Endodermal cell (in vitro differentiated cells): ENCODE measurements at regions not wholly inside any gene's neighbourhood (a gene's known extent, or its start where the extent isn't known, plus 50 kb on each side); places are given as distances from the start of the nearest gene placed in this dataset.

ENCODE experiments used
- DNase-seq: peaks from one replicate; pipeline ENCODE4 v3.0.0-alpha.2; 2017
- H3K27ac ChIP-seq: 2 replicates; pipeline ENCODE4 v1.5.1; 2013; ENCODE audit warnings: mild to moderate bottlenecking, low read depth, low read length, moderate library complexity
- H3K27me3 ChIP-seq: 2 replicates; pipeline ENCODE4 v1.6.1; 2013; ENCODE audit warnings: mild to moderate bottlenecking, low read length, moderate library complexity; ENCODE audit not compliant: insufficient read depth, control insufficient read depth, poor library complexity, severe bottlenecking
- H3K36me3 ChIP-seq: 2 replicates; pipeline ENCODE4 v1.7.0; 2013; ENCODE audit warnings: mild to moderate bottlenecking, low read length, moderate library complexity; ENCODE audit not compliant: control insufficient read depth, insufficient read depth
- H3K4me1 ChIP-seq: one replicate; pipeline ENCODE4 v1.7.0; 2013; ENCODE audit warnings: low read length; ENCODE audit not compliant: control insufficient read depth, insufficient read depth
- H3K4me3 ChIP-seq: 2 replicates; pipeline ENCODE4 v1.5.1; 2013; ENCODE audit warnings: mild to moderate bottlenecking, low read length, moderate library complexity
- H3K9ac ChIP-seq: 2 replicates; pipeline ENCODE4 v1.6.1; 2013; ENCODE audit warnings: mild to moderate bottlenecking, low read length, moderate library complexity; ENCODE audit not compliant: poor library complexity, severe bottlenecking; ENCODE audit errors: extremely low read depth
- H3K9me3 ChIP-seq: 2 replicates; pipeline ENCODE4 v1.6.1; 2013; ENCODE audit warnings: mild to moderate bottlenecking, low read length, moderate library complexity; ENCODE audit not compliant: control insufficient read depth
- H3K27ac Mint-ChIP-seq: 2 replicates; pipeline ENCODE4 v1.8.0; 2020; ENCODE audit warnings: mixed read lengths
- H3K27me3 Mint-ChIP-seq: 2 replicates; pipeline ENCODE4 v1.8.0; 2021; ENCODE audit warnings: mild to moderate bottlenecking, mixed read lengths; ENCODE audit not compliant: insufficient read depth
- H3K36me3 Mint-ChIP-seq: 2 replicates; pipeline ENCODE4 v1.8.0; 2020; ENCODE audit warnings: low read depth, mixed read lengths
- H3K4me1 Mint-ChIP-seq: 2 replicates; pipeline ENCODE4 v1.8.0; 2020; ENCODE audit warnings: mixed read lengths
- H3K4me3 Mint-ChIP-seq: 2 replicates; pipeline ENCODE4 v1.8.0; 2020; ENCODE audit warnings: mild to moderate bottlenecking, moderate library complexity, mixed read lengths
- H3K9me3 Mint-ChIP-seq: 2 replicates; pipeline ENCODE4 v1.8.0; 2020; ENCODE audit warnings: mild to moderate bottlenecking, mixed read lengths
- CTCF ChIP-seq: fragments of 200-600 bp; sonication (generic); conservative IDR thresholded peaks from 2 replicates; pipeline ENCODE4 v1.5.0; 2021; ENCODE audit warnings: antibody characterized with exemption, mild to moderate bottlenecking
- WGBS, 2 experiments: methylation state at CpG; one replicate each; pipeline versions ENCODE4 v1.1.5 to v1.1.7; 2013; ENCODE audit warnings: missing lambda C conversion rate in 2 of 2, mixed read lengths in 1 of 2; ENCODE audit not compliant: insufficient coverage in 1 of 2, insufficient read length in 1 of 2; 5-methylcytosine and 5-hydroxymethylcytosine counted together

- Histone ChIP-seq H3K27me3 (no peaks in the 10 kb centered on the region), H3K4me3 (no peak overlapping the region), H3K9me3 (peaks cover 5% of the 10 kb centered on the region), H3K4me1 (no peaks in the 10 kb centered on the region), H3K27ac (no peak overlapping the region), H3K36me3 (no peaks in the 10 kb centered on the region), H3K9ac (no peak overlapping the region)
- Mint-ChIP-seq H3K36me3 (peaks cover 6% of the 10 kb centered on the region), H3K27me3 (no peaks in the 10 kb centered on the region), H3K4me1 (no peaks in the 10 kb centered on the region), H3K27ac (no peak overlapping the region), H3K4me3 (no peak overlapping the region), H3K9me3 (peaks cover 2% of the 10 kb centered on the region)
- DNase-seq = peak; percentile 72
- peak; percentile 72 for TF ChIP-seq CTCF
- WGBS, 2 experiments = 88 to 90% methylated on average over 7 to 11 of the region's 11 CpGs
These were observed 75.4 kb upstream of the ZNF30 start for GRCh38 chr19:34851277-34851804.

- Mint-ChIP-seq H3K4me1 (peaks cover 4% of the 10 kb centered on the region), H3K9me3 (no peaks in the 10 kb centered on the region), H3K36me3 (peaks cover 2% of the 10 kb centered on the region), H3K4me3 (no peak overlapping the region), H3K27ac (no peak overlapping the region), H3K27me3 (peaks cover 8% of the 10 kb centered on the region)
- Histone ChIP-seq H3K4me1 (no peaks in the 10 kb centered on the region), H3K27ac (no peak overlapping the region), H3K4me3 (no peak overlapping the region), H3K9me3 (no peaks in the 10 kb centered on the region), H3K36me3 (no peaks in the 10 kb centered on the region), H3K9ac (no peak overlapping the region), H3K27me3 (peaks cover 6% of the 10 kb centered on the region)
- no peak for DNase-seq
- WGBS, 2 experiments = 87 to 89% methylated on average over 3 to 6 of the region's 6 CpGs
- no peak for TF ChIP-seq CTCF
These were observed 74.4 kb upstream of the ZNF599 start for GRCh38 chr19:34847393-34847792.

GRCh38 chr19:34844277-34844676 lies 71.3 kb upstream of the ZNF599 start:
- H3K4me3 ChIP-seq = no peak overlapping the region
- no peak for TF ChIP-seq CTCF
- Mint-ChIP-seq H3K27me3 (peaks cover 16% of the 10 kb centered on the region), H3K36me3 (peaks cover under 1% of the 10 kb centered on the region), H3K4me3 (no peak overlapping the region), H3K4me1 (peaks cover 4% of the 10 kb centered on the region), H3K27ac (no peak overlapping the region), H3K9me3 (no peaks in the 10 kb centered on the region)
- peaks cover 8% of the 10 kb centered on the region for H3K27me3 ChIP-seq
- no peaks in the 10 kb centered on the region for H3K9me3 ChIP-seq
- H3K4me1 ChIP-seq = no peaks in the 10 kb centered on the region
- no peak overlapping the region for H3K9ac ChIP-seq
- 88 to 92% methylated on average over 4 to 5 of the region's 5 CpGs for WGBS, 2 experiments
- no peak for DNase-seq
- H3K36me3 ChIP-seq = no peaks in the 10 kb centered on the region
- H3K27ac ChIP-seq = no peak overlapping the region
